HepG2 (cell line): ENCODE measurements at regions not wholly inside any gene's neighbourhood (a gene's known extent, or its start where the extent isn't known, plus 50 kb on each side); places are given as distances from the start of the nearest gene placed in this dataset.
"Not testable (repeated sequence)": the region's sequence is repeated elsewhere in the genome, so short reads cannot be mapped to it uniquely, and the experiment has no call there.

ENCODE experiments used
- ATAC-seq: fragments of 200-7000 bp; cut with Tn5 transposase; 3 replicates; pipeline ENCODE4 v1.9.1; 2020; ENCODE audit warnings: mild to moderate bottlenecking, moderate library complexity
- BruUV-seq: library from RNA; stranded (reverse); fragments of 400-500 nt; replicated peaks from 2 replicates; lab custom pipeline; 2021; lab: Mats Ljungman, UMichigan
- CTCF ChIA-PET: fragments of 300-600 bp; formaldehyde crosslinking; extraction: SDS; loops from one replicate; lab custom pipeline; 2021; ENCODE audit warnings: low total read pairs, inconsistent platforms, low intra/inter-chr PET ratio; lab: Yijun Ruan, JAX
- POLR2A ChIA-PET: fragments of 350-600 bp; sonication (Branson Sonifier 250); formaldehyde crosslinking; loops from one replicate; lab custom pipeline; 2020; ENCODE audit warnings: antibody characterized with exemption, inconsistent platforms; lab: Yijun Ruan, JAX
- DNase-seq: peaks from one replicate; pipeline ENCODE4 v3.0.0-alpha.2; 2015; ENCODE audit warnings: low spot score
- FAIRE-seq: peaks from 3 replicates; lab custom pipeline; 2011; peaks lifted over from hg19 to GRCh38; lab: Jason Lieb, UNC
- H2AFZ ChIP-seq: one replicate; pipeline ENCODE4 v1.6.1; 2011; ENCODE audit warnings: low read length, inconsistent platforms
- H3K27ac ChIP-seq: fragments of 300-600 bp; 3 replicates; pipeline ENCODE4 v1.8.0; 2011; ENCODE audit warnings: mixed run types, mild to moderate bottlenecking, mixed read lengths, low read length, inconsistent platforms; ENCODE audit not compliant: insufficient read depth; ENCODE audit errors: extremely low read length
- H3K27me3 ChIP-seq, 2 experiments: fragments of 200-600 bp in 1 of 2; 2 replicates in 1 of 2; 3 replicates in 1 of 2; pipeline versions ENCODE4 v1.6.0 to v1.8.0; 2011; ENCODE audit warnings: low read length in 2 of 2, mild to moderate bottlenecking in 2 of 2, moderate library complexity in 2 of 2, inconsistent platforms in 1 of 2; ENCODE audit not compliant: insufficient read depth in 2 of 2, control insufficient read depth in 1 of 2
- H3K36me3 ChIP-seq, 2 experiments: fragments of 200-600 bp in 1 of 2; replicated peaks in 1 of 2; 2 replicates in 1 of 2; 3 replicates in 1 of 2; pipeline versions ENCODE4 v1.5.1 to v1.8.0; 2011; ENCODE audit warnings: low read length in 2 of 2, inconsistent platforms in 1 of 2; ENCODE audit not compliant: insufficient read depth in 2 of 2, control insufficient read depth in 1 of 2
- H3K4me1 ChIP-seq: 2 replicates; pipeline ENCODE4 v1.5.1; 2012; ENCODE audit warnings: low read length, inconsistent platforms; ENCODE audit not compliant: insufficient read depth
- H3K4me2 ChIP-seq: 2 replicates; pipeline ENCODE4 v1.6.0; 2011; ENCODE audit warnings: low read depth, low read length, inconsistent platforms
- H3K4me3 ChIP-seq, 3 experiments: fragments of 200-600 bp in 1 of 3; sonication (generic), shearing (Covaris generic) in 1 of 3; replicated peaks in 1 of 3; 2 replicates each; pipeline ENCODE4 v1.5.1; 2011 to 2016; ENCODE audit warnings: low read length in 3 of 3, inconsistent platforms in 2 of 3, low read depth in 2 of 3, mild to moderate bottlenecking in 2 of 3, control low read depth in 1 of 3, mixed read lengths in 1 of 3; ENCODE audit not compliant: insufficient read depth in 1 of 3
- H3K79me2 ChIP-seq: one replicate; pipeline ENCODE4 v1.6.1; 2011; ENCODE audit warnings: low read length, inconsistent platforms; ENCODE audit not compliant: insufficient read depth
- H3K9ac ChIP-seq: 2 replicates; pipeline ENCODE4 v1.6.0; 2011; ENCODE audit warnings: mild to moderate bottlenecking, low read depth, low read length, inconsistent platforms; ENCODE audit not compliant: insufficient read depth
- H3K9me3 ChIP-seq: 2 replicates; pipeline ENCODE4 v1.5.1; 2012; ENCODE audit warnings: mild to moderate bottlenecking, low read length
- H4K20me1 ChIP-seq: 2 replicates; pipeline ENCODE4 v1.6.0; 2011; ENCODE audit warnings: inconsistent platforms, mild to moderate bottlenecking, low read length, moderate library complexity; ENCODE audit not compliant: insufficient read depth
- EP300 ChIP-seq, 3 experiments: sonication (generic) in 1 of 3; formaldehyde crosslinking in 1 of 3; IDR thresholded peaks; 2 replicates each; pipeline versions ENCODE4 v1.5.1 to v1.6.1; 2011 to 2020; ENCODE audit warnings: low read depth in 2 of 3, low read length in 2 of 3, borderline replicate concordance in 1 of 3, improper control_type of control experiment in 1 of 3, mild to moderate bottlenecking in 1 of 3, missing genetic modification reagents in 1 of 3, moderate library complexity in 1 of 3
- FOXA1 ChIP-seq, 2 experiments: fragments of 450-650 bp in 1 of 2; sonication (generic) in 1 of 2; formaldehyde crosslinking in 1 of 2; IDR thresholded peaks; 2 replicates each; pipeline versions ENCODE4 v1.4.0 to v1.6.1; 2016 to 2020; ENCODE audit warnings: missing genetic modification reagents in 1 of 2
- FOXA3 ChIP-seq: IDR thresholded peaks from 2 replicates; pipeline ENCODE4 v1.6.1; 2016; ENCODE audit warnings: missing genetic modification reagents, missing compliant biosample characterization
- HNF4A ChIP-seq: sonication (generic); formaldehyde crosslinking; IDR thresholded peaks from 2 replicates; pipeline ENCODE4 v1.4.0; 2020; ENCODE audit warnings: missing genetic modification reagents
- RARA ChIP-seq: IDR thresholded peaks from 2 replicates; pipeline ENCODE4 v1.6.1; 2016; ENCODE audit warnings: missing genetic modification reagents, missing compliant biosample characterization
- RXRB ChIP-seq: IDR thresholded peaks from 2 replicates; pipeline ENCODE4 v1.6.1; 2016; ENCODE audit warnings: borderline replicate concordance, missing genetic modification reagents, missing compliant biosample characterization
- SOX5 ChIP-seq: IDR thresholded peaks from 2 replicates; pipeline ENCODE4 v1.6.1; 2016; ENCODE audit warnings: borderline replicate concordance
- TCF7 ChIP-seq: sonication (generic); IDR thresholded peaks from 2 replicates; pipeline ENCODE4 v1.6.1; 2016; ENCODE audit warnings: antibody characterized with exemption, low read depth
- WGBS: methylation state at CpG from one replicate; pipeline ENCODE4 v1.1.6; 2017; ENCODE audit warnings: low lambda C conversion rate; 5-methylcytosine and 5-hydroxymethylcytosine counted together
- in situ Hi-C: cut with HindIII; loops from 2 replicates; pipeline ENCODE4 v1.10.0; 2017; ENCODE audit warnings: low pct_unique_long_range_greater_than_20kb; ENCODE audit not compliant: extremely low pct_ligation_motif_present
- intact Hi-C: fragments of 100-400 bp; cut with micrococcal nuclease; formaldehyde crosslinking; loops from one replicate; pipeline ENCODE4 v1.10.0; 2022; ENCODE audit not compliant: unreplicated experiment

- H3K36me3 ChIP-seq; H3K27ac ChIP-seq; H3K4me2 ChIP-seq; in situ Hi-C loops; TF ChIP-seq FOXA1 (IDR thresholded peaks at IDR 0.05); EP300 (CRISPR knock-in tag; IDR thresholded peaks at IDR 0.05; ENCODE audit: borderline replicate concordance): not testable (repeated sequence)
- TF ChIP-seq SOX5 (0 out of 2 replicates have a peak, but pooled peaks have one; percentile 21), FOXA3 (peak; percentile 14; the same call in 1 of the 2 replicates), TCF7 (peak; percentile 39; the same call in 1 of the 2 replicates), RXRB (peak; percentile 48), FOXA1 (CRISPR knock-in tag; IDR thresholded peaks at IDR 0.05) (0 out of 2 replicates have a peak, but pooled peaks have one; percentile 15), HNF4A (peak; percentile 21; the same call in 1 of the 2 replicates), RARA (CRISPR knock-in tag) (peak; percentile 70; the same call in 1 of the 2 replicates), EP300 (IDR thresholded peaks at IDR 0.05; ENCODE audit: low read depth in 2 of 2, low read length in 2 of 2) (0 out of 4 replicates have a peak, but pooled peaks of 1 of the 2 experiments have one; percentile 15)
- TF ChIP-seq, all 625 proteins: peak for 8; not testable (repeated sequence) for 617
- POLR2A ChIA-PET, result interaction anchor here (1.8 kb wide), 1 partner anchor 59 kb away, joined by 5 read pairs; no protein-coding TSS in a partner anchor
- H3K79me2 ChIP-seq, H3K27me3 ChIP-seq, DNase-seq, H3K9ac ChIP-seq, CTCF ChIA-PET, FAIRE-seq, H3K9me3 ChIP-seq, H4K20me1 ChIP-seq, H3K4me3 ChIP-seq, BruUV-seq, H2AFZ ChIP-seq, ATAC-seq: not testable (repeated sequence)
- intact Hi-C loops, result loop anchor here (5.0 kb wide), 2 partner anchors 57 to 58 kb away; no protein-coding TSS in a partner anchor
- 0% methylated on average over 4 of the region's 4 CpGs for WGBS
- peaks cover 50% of the 10 kb centered on the region for H3K4me1 ChIP-seq
Observed at GRCh38 chr15:44854696-44855095, 101.8 kb upstream of the TERB2 start.

GRCh38 chr15:44856284-44856683 lies 100.2 kb upstream of the TERB2 start:
- POLR2A ChIA-PET, ATAC-seq, H3K9ac ChIP-seq, H2AFZ ChIP-seq, H3K79me2 ChIP-seq, H3K9me3 ChIP-seq, DNase-seq, BruUV-seq, H3K4me3 ChIP-seq, in situ Hi-C loops, intact Hi-C loops, H3K36me3 ChIP-seq, H3K27ac ChIP-seq, H3K27me3 ChIP-seq, H3K4me2 ChIP-seq, CTCF ChIA-PET, H4K20me1 ChIP-seq: not testable (repeated sequence)
- H3K4me1 ChIP-seq, result peaks cover 45% of the 10 kb centered on the region
- WGBS, result 0% methylated on average over 3 of the region's 3 CpGs
- peak; percentile 23 for FAIRE-seq

DNA sequence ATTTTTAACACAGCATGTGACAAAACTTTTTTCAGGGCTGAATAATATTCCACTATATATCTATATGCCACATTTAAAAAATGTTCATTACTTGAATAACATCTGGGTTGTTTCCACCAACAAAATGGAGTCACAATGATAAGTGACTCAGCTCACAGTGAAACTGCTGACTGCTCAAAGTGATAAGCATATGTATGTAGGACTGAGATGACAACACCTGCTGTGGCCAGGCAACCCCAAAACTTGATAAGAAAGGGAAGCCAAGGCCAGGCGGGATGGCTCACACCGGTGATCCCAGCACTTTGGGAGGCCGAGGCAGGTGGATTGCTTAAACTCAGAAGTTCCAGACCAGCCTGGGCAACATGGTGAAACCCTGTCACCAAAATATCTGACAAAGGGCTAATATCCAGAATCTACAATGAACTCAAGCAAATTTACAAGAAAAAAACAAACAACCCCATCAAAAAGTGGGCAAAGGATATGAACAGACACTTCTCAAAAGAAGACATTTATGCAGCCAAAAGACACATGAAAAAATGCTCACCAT lies 99.2 kb upstream of the TERB2 start:
- 0% methylated on average over 1 of the region's 3 CpGs for WGBS
- H3K9ac ChIP-seq, BruUV-seq, POLR2A ChIA-PET, H4K20me1 ChIP-seq, CTCF ChIA-PET, H3K27me3 ChIP-seq, ATAC-seq, DNase-seq, H2AFZ ChIP-seq, H3K36me3 ChIP-seq, H3K4me3 ChIP-seq, H3K4me2 ChIP-seq, H3K27ac ChIP-seq, H3K9me3 ChIP-seq, in situ Hi-C loops, intact Hi-C loops, FAIRE-seq, H3K79me2 ChIP-seq: not testable (repeated sequence)
- peaks cover 38% of the 10 kb centered on the region for H3K4me1 ChIP-seq
